ENCODE measurements at regions not wholly inside any gene's neighbourhood (a gene's known extent, or its start where the extent isn't known, plus 50 kb on each side); places are given as distances from the start of the nearest gene placed in this dataset.

- Histone ChIP-seq H3K36me3 (ENCODE audit: control insufficient read depth in 2 of 4, insufficient read depth in 4 of 4, low read length in 3 of 4) (no peaks in the 10 kb centered on the region), H2BK20ac (ENCODE audit: low read length) (no peak overlapping the region), H4K20me1 (replicated peaks in 1 of 2; ENCODE audit: control insufficient read depth in 1 of 2, insufficient read depth in 2 of 2, low read length in 2 of 2) (no peaks in the 10 kb centered on the region), H2BK5ac (ENCODE audit: low read depth, low read length) (no peak overlapping the region), H3K9ac (replicated peaks in 1 of 4; ENCODE audit: extremely low read depth in 1 of 4, low read depth in 3 of 4, low read length in 3 of 4) (no peak overlapping the region), H3K4me1 (replicated peaks in 1 of 4; ENCODE audit: control insufficient read depth in 3 of 4, insufficient read depth in 4 of 4, low read length in 3 of 4) (peaks cover 0 to 6% (median 2%) of the 10 kb centered on the region in 4 experiments; a peak in 3 of 7 replicates), H4K91ac (replicated peaks; ENCODE audit: insufficient read length, low read length) (no peak overlapping the region), H3K27me3 (replicated peaks in 1 of 4; ENCODE audit: control insufficient read depth in 3 of 4, extremely low read depth in 1 of 4, insufficient read depth in 3 of 4, low read length in 3 of 4) (no peaks in the 10 kb centered on the region), H3K79me1 (ENCODE audit: low read depth, low read length) (no peaks in the 10 kb centered on the region), H2BK12ac (ENCODE audit: low read depth, low read length) (no peak overlapping the region), H2BK15ac (ENCODE audit: low read length) (no peak overlapping the region), H2AFZ (ENCODE audit: low read length) (no peak overlapping the region), H3K9me3 (ENCODE audit: insufficient read depth in 2 of 2, low read depth in 1 of 2, low read length in 1 of 2) (no peaks in the 10 kb centered on the region), H4K8ac (ENCODE audit: extremely low read depth, insufficient read depth, low read length) (no peak overlapping the region), H3K27ac (ENCODE audit: low read depth, low read length) (no peak overlapping the region), H3K79me2 (ENCODE audit: control insufficient read depth in 1 of 2, insufficient read depth in 2 of 2, low read length in 2 of 2) (no peaks in the 10 kb centered on the region), H3K23me2 (ENCODE audit: low read depth, low read length) (no peaks in the 10 kb centered on the region), H3K18ac (ENCODE audit: extremely low read depth, low read length) (no peak overlapping the region), H3K4me2 (ENCODE audit: insufficient read depth in 1 of 2, low read depth in 2 of 2, low read length in 2 of 2) (no peak overlapping the region), H3K23ac (ENCODE audit: insufficient read length) (no peak overlapping the region), H3K14ac (ENCODE audit: insufficient read length) (no peak overlapping the region), H2BK120ac (replicated peaks; ENCODE audit: low read depth, low read length) (no peak overlapping the region), H4K5ac (ENCODE audit: insufficient read length, low read depth, low read length) (no peak overlapping the region), H3K4me3 (ENCODE audit: extremely low read depth in 1 of 4, insufficient read depth in 2 of 4, low read depth in 3 of 4, low read length in 4 of 4) (no peak overlapping the region), H2AK5ac (ENCODE audit: low read depth, low read length) (no peak overlapping the region), H3K56ac (replicated peaks; ENCODE audit: insufficient read length, low read depth, low read length) (no peak overlapping the region), H3K4ac (replicated peaks; ENCODE audit: insufficient read length, low read depth, low read length) (no peak overlapping the region)
- ChIA-PET CTCF (ENCODE audit: partially characterized antibody) (interaction anchor here (1.1 to 2.1 kb wide), 2 partner anchors 41 to 44 kb away, joined by 7 to 8 read pairs; no protein-coding TSS in a partner anchor), POLR2A (ENCODE audit: partially characterized antibody) (no interaction called here)
- DNase-seq (ENCODE audit: low read depth in 1 of 2, low spot score in 2 of 2) = no peak
- no peak for FAIRE-seq
- 59% methylated on average over 6 of the region's 6 CpGs; no CpG with 5 or more reads in 1 of the 2 experiments for WGBS, 2 experiments (ENCODE audit: extremely low coverage in 1 of 2, insufficient coverage in 1 of 2, insufficient read length in 1 of 2, insufficient replicate concordance in 2 of 2, low coverage in 1 of 2, low lambda C conversion rate in 2 of 2, missing lambda C conversion rate in 1 of 2)
- TF ChIP-seq ASH2L (IDR thresholded peaks at IDR 0.05; ENCODE audit: low read length) = no peak
- no peak for TF ChIP-seq KDM4A (IDR thresholded peaks at IDR 0.05; ENCODE audit: low read depth, low read length, severe bottlenecking)
- TF ChIP-seq TCF12 (IDR thresholded peaks at IDR 0.05; ENCODE audit: low read depth, low read length) = no peak
- TF ChIP-seq CREB1 (IDR thresholded peaks at IDR 0.05) = no peak
- TF ChIP-seq HDAC6 (IDR thresholded peaks at IDR 0.05; ENCODE audit: low read depth, low read length) = no peak
- TF ChIP-seq, protein P1, sequence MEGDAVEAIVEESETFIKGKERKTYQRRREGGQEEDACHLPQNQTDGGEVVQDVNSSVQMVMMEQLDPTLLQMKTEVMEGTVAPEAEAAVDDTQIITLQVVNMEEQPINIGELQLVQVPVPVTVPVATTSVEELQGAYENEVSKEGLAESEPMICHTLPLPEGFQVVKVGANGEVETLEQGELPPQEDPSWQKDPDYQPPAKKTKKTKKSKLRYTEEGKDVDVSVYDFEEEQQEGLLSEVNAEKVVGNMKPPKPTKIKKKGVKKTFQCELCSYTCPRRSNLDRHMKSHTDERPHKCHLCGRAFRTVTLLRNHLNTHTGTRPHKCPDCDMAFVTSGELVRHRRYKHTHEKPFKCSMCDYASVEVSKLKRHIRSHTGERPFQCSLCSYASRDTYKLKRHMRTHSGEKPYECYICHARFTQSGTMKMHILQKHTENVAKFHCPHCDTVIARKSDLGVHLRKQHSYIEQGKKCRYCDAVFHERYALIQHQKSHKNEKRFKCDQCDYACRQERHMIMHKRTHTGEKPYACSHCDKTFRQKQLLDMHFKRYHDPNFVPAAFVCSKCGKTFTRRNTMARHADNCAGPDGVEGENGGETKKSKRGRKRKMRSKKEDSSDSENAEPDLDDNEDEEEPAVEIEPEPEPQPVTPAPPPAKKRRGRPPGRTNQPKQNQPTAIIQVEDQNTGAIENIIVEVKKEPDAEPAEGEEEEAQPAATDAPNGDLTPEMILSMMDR (IDR thresholded peaks at IDR 0.05; ENCODE audit: control extremely low read depth in 1 of 3, insufficient read depth in 1 of 3, low read depth in 1 of 3, low read length in 3 of 3) = no peak
- TF ChIP-seq SAP30 (IDR thresholded peaks at IDR 0.05; ENCODE audit: insufficient read depth, insufficient replicate concordance, low read length) = no peak
- TF ChIP-seq CBX8 (IDR thresholded peaks at IDR 0.05; ENCODE audit: borderline replicate concordance, low read depth, low read length) = no peak
- TF ChIP-seq GTF2F1 (IDR thresholded peaks at IDR 0.05; ENCODE audit: borderline replicate concordance, low read depth, low read length) = no peak
- TF ChIP-seq CBX5 (IDR thresholded peaks at IDR 0.05; ENCODE audit: low read depth, low read length) = no peak
- TF ChIP-seq KDM1A (IDR thresholded peaks at IDR 0.05; ENCODE audit: borderline replicate concordance, low read length) = no peak
Observed at GRCh38 chr6:148221196-148221979, 121.2 kb upstream of the SASH1 start.

All from H1 (cell line).